DMS 273 (cell line): ENCODE measurements at regions not wholly inside any gene's neighbourhood (a gene's known extent, or its start where the extent isn't known, plus 50 kb on each side); places are given as distances from the start of the nearest gene placed in this dataset.

Experiments used
- DNase-seq: peaks from one replicate; lab custom pipeline; 2025; ENCODE audit not compliant: unreplicated experiment; lab: John Stamatoyannopoulos, UW

- no peak for DNase-seq
These were observed 68.9 kb upstream of the NUP50 start for GRCh38 chr22:45094825-45095224.

GRCh38 chr22:45096256-45096907 lies 67.3 kb upstream of the NUP50 start:
- peak; percentile 72 for DNase-seq

- DNase-seq, result no peak
These were observed 66.7 kb upstream of the NUP50 start for GRCh38 chr22:45097061-45097460.

GRCh38 chr22:45098056-45098455 lies 65.7 kb upstream of the NUP50 start:
- DNase-seq, result no peak

- DNase-seq, result no peak
These were observed 63.8 kb upstream of the NUP50 start for GRCh38 chr22:45099961-45100360.

- DNase-seq, result peak; percentile 55
These were observed 62.1 kb upstream of the NUP50 start for GRCh38 chr22:45101515-45102227.

- no peak for DNase-seq
These were observed 60.8 kb upstream of the NUP50 start for GRCh38 chr22:45102896-45103420.

GRCh38 chr22:45103756-45104155 lies 60.0 kb upstream of the NUP50 start:
- no peak for DNase-seq

GRCh38 chr22:45104313-45104712 lies 59.4 kb upstream of the NUP50 start:
- DNase-seq, result no peak

GRCh38 chr22:45105281-45105702 lies 58.4 kb upstream of the NUP50 start:
- DNase-seq, result no peak

GRCh38 chr22:45107671-45108070 lies 56.1 kb upstream of the NUP50 start:
- DNase-seq, result no peak

GRCh38 chr22:45112136-45112879 lies 51.4 kb upstream of the NUP50 start:
- no peak for DNase-seq
